PC-3 (cell line): ENCODE measurements at regions not wholly inside any gene's neighbourhood (a gene's known extent, or its start where the extent isn't known, plus 50 kb on each side); places are given as distances from the start of the nearest gene placed in this dataset.

Source experiments
- ATAC-seq: fragments of 200-7000 bp; cut with Tn5 transposase; 2 replicates; pipeline ENCODE4 v1.9.1; 2020; ENCODE audit warnings: mild to moderate bottlenecking, moderate library complexity
- BruUV-seq: library from RNA; stranded (reverse); fragments of 400-500 nt; replicated peaks from 2 replicates; lab custom pipeline; 2021; lab: Mats Ljungman, UMichigan
- CTCF ChIA-PET: fragments of 300-600 bp; sonication (Branson Sonifier 250); formaldehyde crosslinking; loops from one replicate; lab custom pipeline; 2022; ENCODE audit warnings: antibody characterized with exemption; lab: Charles Lee
- POLR2A ChIA-PET: fragments of 300-600 bp; sonication (Branson Sonifier 250); formaldehyde crosslinking; loops from one replicate; lab custom pipeline; 2022; ENCODE audit warnings: antibody characterized with exemption; ENCODE audit not compliant: unreplicated experiment; lab: Charles Lee
- DNase-seq: peaks from one replicate; pipeline ENCODE4 v3.0.0-alpha.2; 2015
- H2AFZ ChIP-seq: fragments of 300-600 bp; sonication (generic); 2 replicates; pipeline ENCODE4 v1.6.0; 2016; ENCODE audit warnings: antibody characterized with exemption, low read length
- H3F3A ChIP-seq: fragments of 300-600 bp; sonication (generic); one replicate; pipeline ENCODE4 v1.6.0; 2017; ENCODE audit warnings: antibody characterized with exemption, low read length, control low read depth, mild to moderate bottlenecking; ENCODE audit not compliant: unreplicated experiment
- H3K27ac ChIP-seq: fragments of 300-600 bp; sonication (generic); 2 replicates; pipeline ENCODE4 v1.5.1; 2016; ENCODE audit warnings: mild to moderate bottlenecking, low read length
- H3K27me3 ChIP-seq: fragments of 300-600 bp; sonication (generic); 2 replicates; pipeline ENCODE4 v1.6.1; 2016; ENCODE audit warnings: low read length, mixed read lengths
- H3K36me3 ChIP-seq: fragments of 300-600 bp; sonication (generic); 2 replicates; pipeline ENCODE4 v1.6.1; 2016; ENCODE audit warnings: low read depth, mixed run types, low read length, mixed read lengths
- H3K4me1 ChIP-seq: fragments of 300-600 bp; sonication (generic); 2 replicates; pipeline ENCODE4 v1.5.1; 2016; ENCODE audit warnings: low read length; ENCODE audit not compliant: insufficient read depth
- H3K4me2 ChIP-seq: fragments of 300-600 bp; sonication (generic); 2 replicates; pipeline ENCODE4 v1.6.0; 2016; ENCODE audit warnings: low read length
- H3K4me3 ChIP-seq: fragments of 300-600 bp; sonication (generic); 2 replicates; pipeline ENCODE4 v1.5.1; 2016; ENCODE audit warnings: mild to moderate bottlenecking, low read length, mixed read lengths
- H3K79me2 ChIP-seq: fragments of 300-600 bp; sonication (generic); 2 replicates; pipeline ENCODE4 v1.6.1; 2017; ENCODE audit warnings: low read length, mixed read lengths
- H3K9ac ChIP-seq: fragments of 300-600 bp; sonication (generic); 2 replicates; pipeline ENCODE4 v1.6.0; 2016; ENCODE audit warnings: mild to moderate bottlenecking, low read length
- H3K9me2 ChIP-seq: fragments of 300-600 bp; sonication (generic); replicated peaks from 2 replicates; pipeline ENCODE4 v1.6.1; 2016; ENCODE audit warnings: mixed run types, low read length, mixed read lengths
- H3K9me3 ChIP-seq: fragments of 300-600 bp; sonication (generic); 2 replicates; pipeline ENCODE4 v1.6.1; 2016; ENCODE audit warnings: low read length, mixed read lengths
- H4K20me1 ChIP-seq: fragments of 300-600 bp; sonication (generic); 2 replicates; pipeline ENCODE4 v1.6.1; 2016; ENCODE audit warnings: low read length, mixed read lengths
- CTCF ChIP-seq: fragments of 300-600 bp; sonication (generic); conservative IDR thresholded peaks from 2 replicates; pipeline ENCODE4 v1.5.1; 2017; ENCODE audit warnings: antibody characterized with exemption, low read depth, mild to moderate bottlenecking, low read length
- EZH2 ChIP-seq: fragments of 300-600 bp; sonication (generic); IDR thresholded peaks from one replicate; pipeline ENCODE4 v1.6.1; 2017; ENCODE audit warnings: antibody characterized with exemption, mild to moderate bottlenecking, low read length; ENCODE audit not compliant: unreplicated experiment
- EZH2phosphoT487 ChIP-seq: fragments of 300-600 bp; sonication (generic); IDR thresholded peaks from 2 replicates; pipeline ENCODE4 v1.6.1; 2018; ENCODE audit warnings: mild to moderate bottlenecking, antibody characterized with exemption, low read length, borderline replicate concordance
- intact Hi-C: fragments of 100-400 bp; cut with micrococcal nuclease; formaldehyde crosslinking; loops from 2 replicates; pipeline ENCODE4 v1.9.0; 2023

- H3K36me3 ChIP-seq, result no peaks in the 10 kb centered on the region
- no TSS peak for BruUV-seq
- no peak overlapping the region for H3K4me3 ChIP-seq
Measured at GRCh38 chr2:18265614-18266586, 294.6 kb downstream of the RDH14 start.

DNA sequence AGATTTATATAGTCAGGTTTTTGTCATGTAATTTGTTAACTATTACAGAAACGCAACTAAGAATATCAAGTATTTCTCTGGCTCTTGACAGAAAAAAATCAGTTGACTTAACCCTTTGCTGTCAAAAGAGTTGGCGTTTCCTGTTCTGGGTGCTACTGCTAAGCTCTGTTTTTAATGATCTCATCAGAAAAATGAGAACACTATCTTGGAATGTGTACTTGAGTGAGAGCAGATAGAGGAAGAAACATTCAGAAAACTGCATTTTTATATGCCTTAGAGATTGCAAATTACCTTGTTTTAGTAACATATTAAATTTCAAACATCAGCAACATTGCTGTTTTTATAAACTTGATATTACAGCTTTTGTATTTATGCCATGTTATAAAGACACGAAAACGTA, 297.9 kb downstream of the RDH14 start:
- Histone ChIP-seq H3K4me2 (no peak overlapping the region), H3K4me1 (no peaks in the 10 kb centered on the region), H3K9ac (no peak overlapping the region), H3K79me2 (no peaks in the 10 kb centered on the region), H3K36me3 (no peaks in the 10 kb centered on the region), H2AFZ (no peak overlapping the region), H3K27me3 (peaks cover 8% of the 10 kb centered on the region; the same call in 1 of the 2 replicates), H3K4me3 (no peak overlapping the region), H3K9me3 (no peaks in the 10 kb centered on the region), H3F3A (no peaks in the 10 kb centered on the region), H3K27ac (no peak overlapping the region), H4K20me1 (no peaks in the 10 kb centered on the region), H3K9me2 (no peaks in the 10 kb centered on the region)
- POLR2A ChIA-PET, result no interaction called here
- ATAC-seq (no peak), DNase-seq (no peak)
- CTCF ChIA-PET, result no interaction called here
- intact Hi-C loops, result no loop called here
- BruUV-seq, result no TSS peak
- TF ChIP-seq EZH2phosphoT487 (no peak), EZH2 (no peak), CTCF (no peak)

More at GRCh38 chr2:18265614-18266586, 294.6 kb downstream of the RDH14 start:
- intact Hi-C loops, result no loop called here
- Histone ChIP-seq H3K79me2 (no peaks in the 10 kb centered on the region), H3K9me2 (no peaks in the 10 kb centered on the region), H3K9ac (no peak overlapping the region), H3K9me3 (no peaks in the 10 kb centered on the region), H3K4me1 (no peaks in the 10 kb centered on the region), H3F3A (no peaks in the 10 kb centered on the region), H3K27ac (no peak overlapping the region), H4K20me1 (no peaks in the 10 kb centered on the region), H2AFZ (no peak overlapping the region), H3K4me2 (no peak overlapping the region), H3K27me3 (no peaks in the 10 kb centered on the region)
- ChIA-PET CTCF (no interaction called here), POLR2A (no interaction called here)
- no peak for TF ChIP-seq EZH2
- TF ChIP-seq EZH2phosphoT487, result no peak
- peak; percentile 39; the same call in 1 of the 2 replicates for TF ChIP-seq CTCF
- ATAC-seq, result no peak
- no peak for DNase-seq

DNA sequence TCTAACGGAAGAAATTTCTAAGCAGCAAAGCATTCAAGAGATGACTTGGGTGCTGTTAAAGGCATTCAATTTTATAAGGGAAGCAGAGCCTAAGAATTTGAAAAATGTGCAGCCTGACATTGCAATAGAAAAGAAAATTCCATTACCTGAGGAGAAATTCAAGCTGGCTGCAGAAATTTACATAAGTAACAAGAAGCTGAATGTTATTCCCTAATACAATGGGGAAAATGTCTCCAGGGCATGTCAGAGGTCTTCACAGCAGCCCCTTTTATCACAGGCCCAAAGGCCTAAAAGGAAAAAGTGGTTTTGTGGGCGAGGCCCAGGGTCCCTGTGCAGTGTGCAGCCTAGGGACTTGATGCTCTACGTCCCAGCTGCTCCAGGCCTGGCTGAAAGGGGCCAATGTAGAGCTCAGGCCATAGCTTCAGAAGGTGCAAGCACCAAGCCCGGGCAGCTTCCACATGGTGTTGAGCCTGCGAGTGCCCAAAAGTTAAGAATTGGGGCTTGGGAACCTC, 306.7 kb downstream of the RDH14 start:
- Histone ChIP-seq H3K9me3 (no peaks in the 10 kb centered on the region), H3F3A (no peaks in the 10 kb centered on the region), H3K36me3 (no peaks in the 10 kb centered on the region), H4K20me1 (no peaks in the 10 kb centered on the region), H3K27ac (no peak overlapping the region), H3K4me3 (no peak overlapping the region), H3K4me1 (no peaks in the 10 kb centered on the region), H2AFZ (no peak overlapping the region), H3K9me2 (no peaks in the 10 kb centered on the region), H3K4me2 (no peak overlapping the region), H3K79me2 (no peaks in the 10 kb centered on the region), H3K9ac (no peak overlapping the region), H3K27me3 (no peaks in the 10 kb centered on the region)
- ATAC-seq, result no peak
- intact Hi-C loops, result no loop called here
- no TSS peak for BruUV-seq
- ChIA-PET POLR2A (no interaction called here), CTCF (no interaction called here)
- DNase-seq, result no peak
- no peak for TF ChIP-seq CTCF
